ENCODE measurements at regions not wholly inside any gene's neighbourhood (a gene's known extent, or its start where the extent isn't known, plus 50 kb on each side); places are given as distances from the start of the nearest gene placed in this dataset.

GRCh38 chr10:10039595-10039994 is 978.1 kb upstream of the CELF2 start:
- Histone ChIP-seq H3K4me3 (no peak overlapping the region), H3K27ac (no peak overlapping the region), H3K4me1 (replicated peaks) (no peaks in the 10 kb centered on the region), H3K9me3 (no peaks in the 10 kb centered on the region), H3K27me3 (replicated peaks; ENCODE audit: insufficient read depth) (no peaks in the 10 kb centered on the region), H3K36me3 (no peaks in the 10 kb centered on the region)
- 88% methylated on average over 2 of the region's 2 CpGs for WGBS
- no peak for DNase-seq (ENCODE audit: low spot score)
- intact Hi-C loops (cut with DNase I): no loop called here
- TF ChIP-seq POLR2A (IDR thresholded peaks at IDR 0.05): no peak
- TF ChIP-seq POLR2AphosphoS5 (IDR thresholded peaks at IDR 0.05): no peak
- TF ChIP-seq, protein P1, sequence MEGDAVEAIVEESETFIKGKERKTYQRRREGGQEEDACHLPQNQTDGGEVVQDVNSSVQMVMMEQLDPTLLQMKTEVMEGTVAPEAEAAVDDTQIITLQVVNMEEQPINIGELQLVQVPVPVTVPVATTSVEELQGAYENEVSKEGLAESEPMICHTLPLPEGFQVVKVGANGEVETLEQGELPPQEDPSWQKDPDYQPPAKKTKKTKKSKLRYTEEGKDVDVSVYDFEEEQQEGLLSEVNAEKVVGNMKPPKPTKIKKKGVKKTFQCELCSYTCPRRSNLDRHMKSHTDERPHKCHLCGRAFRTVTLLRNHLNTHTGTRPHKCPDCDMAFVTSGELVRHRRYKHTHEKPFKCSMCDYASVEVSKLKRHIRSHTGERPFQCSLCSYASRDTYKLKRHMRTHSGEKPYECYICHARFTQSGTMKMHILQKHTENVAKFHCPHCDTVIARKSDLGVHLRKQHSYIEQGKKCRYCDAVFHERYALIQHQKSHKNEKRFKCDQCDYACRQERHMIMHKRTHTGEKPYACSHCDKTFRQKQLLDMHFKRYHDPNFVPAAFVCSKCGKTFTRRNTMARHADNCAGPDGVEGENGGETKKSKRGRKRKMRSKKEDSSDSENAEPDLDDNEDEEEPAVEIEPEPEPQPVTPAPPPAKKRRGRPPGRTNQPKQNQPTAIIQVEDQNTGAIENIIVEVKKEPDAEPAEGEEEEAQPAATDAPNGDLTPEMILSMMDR (IDR thresholded peaks at IDR 0.05): no peak

GRCh38 chr10:10043083-10043482 is 974.6 kb upstream of the CELF2 start:
- 27% methylated on average over 1 of the region's 1 CpG for WGBS

GRCh38 chr10:10044922-10045764 is 972.5 kb upstream of the CELF2 start:
- DNase-seq (ENCODE audit: low spot score): no peak
- Histone ChIP-seq H3K9me3 (no peaks in the 10 kb centered on the region), H3K27ac (no peak overlapping the region), H3K27me3 (replicated peaks; ENCODE audit: insufficient read depth) (no peaks in the 10 kb centered on the region), H3K4me3 (no peak overlapping the region), H3K4me1 (replicated peaks) (no peaks in the 10 kb centered on the region), H3K36me3 (no peaks in the 10 kb centered on the region)
- no peak for TF ChIP-seq POLR2AphosphoS5 (IDR thresholded peaks at IDR 0.05)
- TF ChIP-seq, protein P1 (IDR thresholded peaks at IDR 0.05): no peak
- no peak for TF ChIP-seq POLR2A (IDR thresholded peaks at IDR 0.05)
- intact Hi-C loops (cut with DNase I): no loop called here
- 73% methylated on average over 4 of the region's 4 CpGs for WGBS

More at GRCh38 chr10:10043083-10043482, 974.6 kb upstream of the CELF2 start:
- H3K4me1 ChIP-seq (replicated peaks): no peaks in the 10 kb centered on the region
- no peaks in the 10 kb centered on the region for H3K36me3 ChIP-seq
- intact Hi-C loops (cut with DNase I): no loop called here
- H3K27ac ChIP-seq: no peak overlapping the region
- H3K4me3 ChIP-seq: no peak overlapping the region
- TF ChIP-seq, protein P1 (IDR thresholded peaks at IDR 0.05): no peak
- TF ChIP-seq POLR2AphosphoS5 (IDR thresholded peaks at IDR 0.05) (no peak), POLR2A (IDR thresholded peaks at IDR 0.05) (no peak)
- no peaks in the 10 kb centered on the region for H3K27me3 ChIP-seq (replicated peaks; ENCODE audit: insufficient read depth)
- no peak for DNase-seq (ENCODE audit: low spot score)
- H3K9me3 ChIP-seq: no peaks in the 10 kb centered on the region

DNA sequence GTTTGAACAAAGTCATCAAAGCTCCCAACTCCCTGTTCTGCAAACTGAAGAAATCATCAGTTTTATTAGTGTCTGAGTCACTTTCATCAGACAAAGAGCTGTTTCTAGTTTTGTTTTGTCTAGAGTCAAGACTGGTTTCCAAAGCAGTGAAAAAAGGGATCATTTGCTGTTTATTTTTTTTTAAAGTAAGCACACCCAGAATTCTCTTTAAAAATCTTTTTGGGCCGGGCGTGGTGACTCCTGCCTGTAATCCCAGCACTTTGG is 972.0 kb upstream of the CELF2 start:
- H3K36me3 ChIP-seq: no peaks in the 10 kb centered on the region
- no peak overlapping the region for H3K27ac ChIP-seq
- TF ChIP-seq POLR2A (IDR thresholded peaks at IDR 0.05) (no peak), POLR2AphosphoS5 (IDR thresholded peaks at IDR 0.05) (no peak)
- TF ChIP-seq, protein P1 (IDR thresholded peaks at IDR 0.05): no peak
- 34% methylated on average over 2 of the region's 2 CpGs for WGBS
- DNase-seq (ENCODE audit: low spot score): no peak
- no peak overlapping the region for H3K4me3 ChIP-seq
- H3K27me3 ChIP-seq (replicated peaks; ENCODE audit: insufficient read depth): no peaks in the 10 kb centered on the region
- no peaks in the 10 kb centered on the region for H3K4me1 ChIP-seq (replicated peaks)
- no peaks in the 10 kb centered on the region for H3K9me3 ChIP-seq
- intact Hi-C loops (cut with DNase I): no loop called here

DNA sequence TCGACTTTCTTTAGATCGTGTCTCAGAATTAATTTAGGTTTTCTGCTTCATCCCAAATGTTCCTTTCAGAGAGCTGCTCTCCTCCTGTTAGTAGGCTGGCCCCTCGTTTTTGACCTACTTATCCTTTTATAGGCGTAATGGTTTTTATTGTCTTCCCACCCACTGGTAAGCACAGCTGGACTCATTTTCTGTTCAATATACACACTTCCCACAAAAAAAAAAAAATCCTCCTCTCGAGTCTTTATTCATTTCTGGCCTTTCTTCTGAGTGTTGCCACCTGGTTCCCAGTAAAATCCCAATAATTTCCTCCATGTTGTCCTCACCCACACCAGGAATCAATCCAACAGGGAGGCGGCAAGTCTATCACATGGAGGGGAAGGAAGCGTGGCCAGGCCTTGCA is 970.2 kb upstream of the CELF2 start:
- TF ChIP-seq POLR2AphosphoS5 (IDR thresholded peaks at IDR 0.05): no peak
- TF ChIP-seq, protein P1 (IDR thresholded peaks at IDR 0.05): no peak
- TF ChIP-seq POLR2A (IDR thresholded peaks at IDR 0.05): no peak
- no peak overlapping the region for H3K27ac ChIP-seq
- H3K36me3 ChIP-seq: no peaks in the 10 kb centered on the region
- H3K4me3 ChIP-seq: no peak overlapping the region
- H3K27me3 ChIP-seq (replicated peaks; ENCODE audit: insufficient read depth): no peaks in the 10 kb centered on the region
- no peak for DNase-seq (ENCODE audit: low spot score)
- intact Hi-C loops (cut with DNase I): no loop called here
- 63% methylated on average over 7 of the region's 7 CpGs for WGBS
- no peaks in the 10 kb centered on the region for H3K4me1 ChIP-seq (replicated peaks)
- no peaks in the 10 kb centered on the region for H3K9me3 ChIP-seq
